Transverse colon (tissue), 4 donors: ENCODE measurements at regions not wholly inside any gene's neighbourhood (a gene's known extent, or its start where the extent isn't known, plus 50 kb on each side); places are given as distances from the start of the nearest gene placed in this dataset.
A peak's percentile ranks its signal among the peaks of the same experiment; 100 is the strongest.

Experiments used
- DNase-seq: peaks from one replicate; pipeline ENCODE4 v3.0.0-alpha.2; 2019
- H3K27ac ChIP-seq, 4 donors: fragments of 200-600 bp; sonication (generic); 2 replicates each; pipeline ENCODE4 v1.5.1; 2016 to 2018; ENCODE audit warnings: inconsistent platforms in 4 of 4
- H3K27me3 ChIP-seq: fragments of 200-600 bp; sonication (generic); 2 replicates; pipeline ENCODE4 v1.5.1; 2017; ENCODE audit warnings: inconsistent platforms
- H3K36me3 ChIP-seq, 4 donors: fragments of 200-600 bp; sonication (generic); 2 replicates each; pipeline ENCODE4 v1.5.1; 2017 to 2019; ENCODE audit warnings: inconsistent platforms in 4 of 4
- H3K4me1 ChIP-seq, 4 donors: fragments of 200-600 bp; sonication (generic); 2 replicates each; pipeline ENCODE4 v1.5.1; 2017 to 2020; ENCODE audit warnings: inconsistent platforms in 4 of 4
- H3K4me3 ChIP-seq, 4 donors: fragments of 200-600 bp; sonication (generic); 1 replicate in 1 of 4; 2 replicates in 3 of 4; pipeline versions ENCODE4 v1.5.1 to v1.6.1; 2017 to 2019; ENCODE audit warnings: inconsistent platforms in 4 of 4
- H3K9me3 ChIP-seq, 2 donors: fragments of 200-600 bp; sonication (generic); 2 replicates each; pipeline ENCODE4 v1.5.1; 2017 to 2019; ENCODE audit warnings: inconsistent platforms in 2 of 2
- CTCF ChIP-seq, 5 experiments: fragments of 200-600 bp in 3 of 5; fragments of 450-650 bp in 2 of 5; sonication (generic) in 3 of 5; IDR thresholded peaks; 1 replicate in 2 of 5; 2 replicates in 3 of 5; pipeline ENCODE4 v1.5.1; 2016 to 2017; ENCODE audit warnings: antibody characterized with exemption in 5 of 5, inconsistent platforms in 3 of 5, mild to moderate bottlenecking in 2 of 5, moderate library complexity in 1 of 5
- EP300 ChIP-seq: sonication (generic); formaldehyde crosslinking; IDR thresholded peaks from one replicate; pipeline ENCODE4 v1.6.1; 2017; ENCODE audit warnings: antibody characterized with exemption, low read depth
- POLR2A ChIP-seq: fragments of 450-650 bp; IDR thresholded peaks from one replicate; pipeline ENCODE4 v1.6.1; 2016; ENCODE audit warnings: antibody characterized with exemption, mild to moderate bottlenecking, moderate library complexity
- POLR2AphosphoS5 ChIP-seq, 3 donors: sonication (generic); formaldehyde crosslinking; IDR thresholded peaks; one replicate each; pipeline ENCODE4 v1.6.1; 2016; ENCODE audit warnings: antibody characterized with exemption in 3 of 3
- WGBS, 2 donors: methylation state at CpG; one replicate each; pipeline ENCODE4 v1.1.5; 2018; ENCODE audit warnings: low coverage in 1 of 2; 5-methylcytosine and 5-hydroxymethylcytosine counted together
- in situ Hi-C, 4 donors: fragments of 200-750 bp; cut with MboI; loops; one replicate each; pipeline versions ENCODE4 v1.15.0 to v1.15.1; 2017; ENCODE audit warnings: low sequenced_read_pairs in 3 of 4, low pct_ligation_motif_present in 1 of 4, low pct_unique_long_range_greater_than_20kb in 1 of 4
- intact Hi-C: fragments of 100-400 bp; cut with DNase I; formaldehyde crosslinking; loops from one replicate; pipeline ENCODE4 v1.15.1; 2023; ENCODE audit warnings: low total_unique reads

GRCh38 chr2:100215371-100215770 lies 73.0 kb upstream of the AFF3 start:
- Histone ChIP-seq H3K36me3 (no peaks in the 10 kb centered on the region), H3K4me3 (no peak overlapping the region), H3K4me1 (peaks cover 15 to 20% (median 19%) of the 10 kb centered on the region in 4 donors), H3K27me3 (no peaks in the 10 kb centered on the region), H3K27ac (peak overlapping the region; percentile 41 to 74 (median 70)), H3K9me3 (no peaks in the 10 kb centered on the region)
- TF ChIP-seq POLR2A = no peak
- no peak for TF ChIP-seq POLR2AphosphoS5 (IDR thresholded peaks at IDR 0.05)
- no peak for TF ChIP-seq CTCF (IDR thresholded peaks at IDR 0.05)
- WGBS, 2 donors = 83 to 86% methylated on average over 5 to 6 of the region's 6 CpGs
- intact Hi-C loops = no loop called here
- DNase-seq = no peak
- in situ Hi-C loops = no loop called here

- in situ Hi-C loops = no loop called here
- Histone ChIP-seq H3K27ac (peak overlapping the region; percentile 41 to 74 (median 70)), H3K9me3 (no peaks in the 10 kb centered on the region), H3K4me1 (peaks cover 15 to 20% (median 19%) of the 10 kb centered on the region in 4 donors), H3K36me3 (no peaks in the 10 kb centered on the region), H3K27me3 (no peaks in the 10 kb centered on the region), H3K4me3 (no peak overlapping the region)
- peak in 1 of 3 donors; percentile 34 for TF ChIP-seq POLR2AphosphoS5 (IDR thresholded peaks at IDR 0.05)
- no peak for TF ChIP-seq EP300
- TF ChIP-seq CTCF (IDR thresholded peaks at IDR 0.05) = no peak
- TF ChIP-seq POLR2A = no peak
- DNase-seq = peak; percentile 24
- intact Hi-C loops = no loop called here
- WGBS, 2 donors = 67 to 100% methylated on average over 2 to 9 of the region's 9 CpGs
These were observed 72.0 kb upstream of the AFF3 start for GRCh38 chr2:100214265-100214971.

GRCh38 chr2:100213595-100213994 lies 71.2 kb upstream of the AFF3 start:
- peak overlapping the region; percentile 41 to 74 (median 70) for H3K27ac ChIP-seq
- no peak for TF ChIP-seq POLR2A
- TF ChIP-seq EP300 = no peak
- no peak for TF ChIP-seq POLR2AphosphoS5 (IDR thresholded peaks at IDR 0.05)
- TF ChIP-seq CTCF (IDR thresholded peaks at IDR 0.05) = no peak
- no peaks in the 10 kb centered on the region for H3K9me3 ChIP-seq
- intact Hi-C loops = no loop called here
- H3K27me3 ChIP-seq = no peaks in the 10 kb centered on the region
- DNase-seq = peak; percentile 25
- in situ Hi-C loops = no loop called here
- WGBS, 2 donors = 62% methylated on average over 3 of the region's 3 CpGs; no CpG with 5 or more reads in 1 of the 2 donors
- H3K4me3 ChIP-seq = no peak overlapping the region
- H3K4me1 ChIP-seq = peaks cover 15 to 20% (median 19%) of the 10 kb centered on the region in 4 donors
- H3K36me3 ChIP-seq = no peaks in the 10 kb centered on the region

GRCh38 chr2:100212850-100213249 lies 70.5 kb upstream of the AFF3 start:
- Histone ChIP-seq H3K36me3 (no peaks in the 10 kb centered on the region), H3K9me3 (no peaks in the 10 kb centered on the region), H3K4me1 (peaks cover 15 to 20% (median 19%) of the 10 kb centered on the region in 4 donors), H3K27ac (peak overlapping the region in 2 of 4 donors; percentile 67 to 74), H3K27me3 (no peaks in the 10 kb centered on the region), H3K4me3 (no peak overlapping the region)
- TF ChIP-seq POLR2A = no peak
- no peak for TF ChIP-seq POLR2AphosphoS5 (IDR thresholded peaks at IDR 0.05)
- no peak for TF ChIP-seq EP300
- no peak for TF ChIP-seq CTCF (IDR thresholded peaks at IDR 0.05)
- 78 to 80% methylated on average over 1 to 3 of the region's 3 CpGs for WGBS, 2 donors
- in situ Hi-C loops (no loop called here), intact Hi-C loops (no loop called here)
- DNase-seq = no peak
